ENCODE measurements at regions not wholly inside any gene's neighbourhood (a gene's known extent, or its start where the extent isn't known, plus 50 kb on each side); places are given as distances from the start of the nearest gene placed in this dataset.
A peak's percentile ranks its signal among the peaks of the same experiment; 100 is the strongest.
"Not testable (repeated sequence)": the region's sequence is repeated elsewhere in the genome, so short reads cannot be mapped to it uniquely, and the experiment has no call there.

DNA sequence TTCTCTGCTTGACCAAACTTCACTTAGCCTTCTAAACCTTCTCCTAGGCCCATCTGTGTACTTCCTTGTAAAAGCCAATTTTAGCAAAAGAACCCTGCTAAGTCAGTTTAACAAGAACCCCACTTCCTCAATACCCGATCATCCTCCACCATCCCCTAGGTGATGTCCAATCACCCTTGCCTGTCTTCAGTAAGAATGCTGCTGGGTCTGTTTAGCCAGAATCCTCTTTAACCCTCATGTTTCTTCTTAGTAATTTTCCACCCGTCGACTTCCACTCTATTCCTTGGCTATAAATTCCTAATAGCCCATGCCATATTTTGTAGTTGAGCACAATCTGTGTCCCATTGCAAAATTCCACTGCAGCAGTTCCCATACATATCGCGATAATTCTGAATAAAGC lies 780.0 kb upstream of the RAB6C start:
- H3K4me3 Mint-ChIP-seq (ENCODE audit: low read depth), result no peak overlapping the region
- TF ChIP-seq, protein P1, sequence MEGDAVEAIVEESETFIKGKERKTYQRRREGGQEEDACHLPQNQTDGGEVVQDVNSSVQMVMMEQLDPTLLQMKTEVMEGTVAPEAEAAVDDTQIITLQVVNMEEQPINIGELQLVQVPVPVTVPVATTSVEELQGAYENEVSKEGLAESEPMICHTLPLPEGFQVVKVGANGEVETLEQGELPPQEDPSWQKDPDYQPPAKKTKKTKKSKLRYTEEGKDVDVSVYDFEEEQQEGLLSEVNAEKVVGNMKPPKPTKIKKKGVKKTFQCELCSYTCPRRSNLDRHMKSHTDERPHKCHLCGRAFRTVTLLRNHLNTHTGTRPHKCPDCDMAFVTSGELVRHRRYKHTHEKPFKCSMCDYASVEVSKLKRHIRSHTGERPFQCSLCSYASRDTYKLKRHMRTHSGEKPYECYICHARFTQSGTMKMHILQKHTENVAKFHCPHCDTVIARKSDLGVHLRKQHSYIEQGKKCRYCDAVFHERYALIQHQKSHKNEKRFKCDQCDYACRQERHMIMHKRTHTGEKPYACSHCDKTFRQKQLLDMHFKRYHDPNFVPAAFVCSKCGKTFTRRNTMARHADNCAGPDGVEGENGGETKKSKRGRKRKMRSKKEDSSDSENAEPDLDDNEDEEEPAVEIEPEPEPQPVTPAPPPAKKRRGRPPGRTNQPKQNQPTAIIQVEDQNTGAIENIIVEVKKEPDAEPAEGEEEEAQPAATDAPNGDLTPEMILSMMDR (IDR thresholded peaks at IDR 0.05; ENCODE audit: unreplicated experiment), result no peak
- no peaks in the 10 kb centered on the region for H3K27me3 Mint-ChIP-seq
- H3K36me3 Mint-ChIP-seq (ENCODE audit: insufficient read depth), result no peaks in the 10 kb centered on the region
- H3K27ac Mint-ChIP-seq, result no peak overlapping the region
- H3K9me3 Mint-ChIP-seq (ENCODE audit: low read depth), result no peaks in the 10 kb centered on the region
- no peak for DNase-seq (ENCODE audit: low spot score, unreplicated experiment)
- H3K4me1 Mint-ChIP-seq (ENCODE audit: low read depth), result no peaks in the 10 kb centered on the region

DNA sequence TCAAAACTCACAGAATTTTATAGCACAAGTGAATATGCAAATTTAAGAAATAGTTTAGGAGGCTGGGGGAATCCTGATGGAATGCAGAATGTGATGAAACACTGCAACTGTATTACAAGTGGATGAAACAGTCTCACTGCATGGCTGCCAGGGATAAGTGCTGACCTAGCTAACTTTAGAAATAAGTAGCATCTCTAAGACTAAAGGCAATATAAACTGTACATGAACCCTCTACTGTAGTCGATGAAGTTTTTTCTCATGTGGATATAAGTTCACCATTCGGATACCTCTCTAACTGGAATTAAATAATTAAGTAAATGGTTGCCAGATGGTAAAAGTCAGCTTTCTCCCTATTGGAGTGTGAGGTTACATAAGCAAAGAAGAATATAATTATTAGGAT lies 777.8 kb upstream of the RAB6C start:
- peak overlapping the region; percentile 41 for H3K27ac Mint-ChIP-seq
- no peak for DNase-seq (ENCODE audit: low spot score, unreplicated experiment)
- TF ChIP-seq, protein P1 (IDR thresholded peaks at IDR 0.05; ENCODE audit: unreplicated experiment), result no peak
- H3K4me3 Mint-ChIP-seq (ENCODE audit: low read depth), result no peak overlapping the region
- H3K4me1 Mint-ChIP-seq (ENCODE audit: low read depth), result no peaks in the 10 kb centered on the region
- H3K9me3 Mint-ChIP-seq (ENCODE audit: low read depth), result no peaks in the 10 kb centered on the region
- H3K27me3 Mint-ChIP-seq, result peaks cover 2% of the 10 kb centered on the region
- no peaks in the 10 kb centered on the region for H3K36me3 Mint-ChIP-seq (ENCODE audit: insufficient read depth)

DNA sequence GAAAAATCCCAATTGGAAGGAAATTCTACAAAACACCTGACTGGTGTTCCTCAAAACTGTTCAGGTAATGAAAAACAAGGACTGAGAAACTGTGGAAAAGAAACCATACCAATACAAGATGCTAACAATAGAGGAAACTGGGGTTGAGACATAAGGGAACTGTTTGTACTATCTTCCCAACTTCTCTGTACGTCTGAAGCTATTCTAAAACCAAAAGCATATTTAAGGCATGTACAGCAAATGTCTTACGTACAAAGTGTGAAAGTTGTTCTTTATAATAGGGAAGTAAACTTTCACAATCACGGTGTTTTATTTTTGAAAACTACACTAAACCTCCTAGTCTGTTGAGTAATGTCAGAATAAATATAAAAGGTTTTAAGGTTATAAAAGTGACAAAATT lies 776.1 kb upstream of the RAB6C start:
- TF ChIP-seq, protein P1 (IDR thresholded peaks at IDR 0.05; ENCODE audit: unreplicated experiment), result no peak
- peaks cover 3% of the 10 kb centered on the region for H3K27me3 Mint-ChIP-seq
- no peaks in the 10 kb centered on the region for H3K36me3 Mint-ChIP-seq (ENCODE audit: insufficient read depth)
- H3K9me3 Mint-ChIP-seq (ENCODE audit: low read depth), result no peaks in the 10 kb centered on the region
- DNase-seq (ENCODE audit: low spot score, unreplicated experiment), result no peak
- H3K4me1 Mint-ChIP-seq (ENCODE audit: low read depth), result no peaks in the 10 kb centered on the region
- no peak overlapping the region for H3K27ac Mint-ChIP-seq
- no peak overlapping the region for H3K4me3 Mint-ChIP-seq (ENCODE audit: low read depth)

DNA sequence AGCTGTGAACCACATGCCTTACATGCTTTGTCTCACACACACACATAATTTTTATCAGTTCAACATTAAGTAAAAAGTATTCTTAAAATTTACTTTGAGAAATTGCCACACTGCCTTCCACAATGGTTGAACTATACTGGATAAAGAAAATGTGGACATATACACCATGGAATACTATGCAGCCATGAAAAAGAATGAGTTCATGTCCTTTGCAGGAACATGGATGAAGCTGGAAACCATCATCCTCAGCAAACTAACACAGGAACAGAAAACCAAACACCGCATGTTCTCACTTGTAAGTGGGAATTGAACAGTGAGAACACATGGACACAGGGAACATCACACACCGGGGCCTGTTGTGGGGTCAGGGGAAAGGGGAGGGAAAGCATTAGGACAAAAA lies 774.9 kb upstream of the RAB6C start:
- H3K9me3 Mint-ChIP-seq (ENCODE audit: low read depth); DNase-seq (ENCODE audit: low spot score, unreplicated experiment); H3K4me1 Mint-ChIP-seq (ENCODE audit: low read depth); H3K27me3 Mint-ChIP-seq; H3K27ac Mint-ChIP-seq; H3K4me3 Mint-ChIP-seq (ENCODE audit: low read depth); H3K36me3 Mint-ChIP-seq (ENCODE audit: insufficient read depth): not testable (repeated sequence)

DNA sequence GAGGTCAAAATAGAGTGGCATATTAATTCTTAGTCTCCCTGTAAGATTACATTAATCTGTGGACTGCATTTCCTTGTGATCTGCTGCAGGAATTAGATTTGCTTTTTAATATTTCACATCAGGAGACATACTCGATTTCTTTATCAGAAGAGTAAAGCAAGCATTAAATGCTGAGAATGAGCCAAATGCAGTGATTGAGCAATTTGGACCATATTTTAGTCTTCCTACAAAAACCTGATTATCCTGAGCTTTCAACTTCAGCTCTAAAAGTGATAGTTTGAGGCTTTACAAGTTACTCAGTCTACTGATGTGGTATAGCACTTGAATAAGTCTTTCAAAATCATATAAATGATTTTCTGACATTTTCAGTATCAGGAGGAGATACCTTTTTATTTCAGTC lies 774.3 kb upstream of the RAB6C start:
- Mint-ChIP-seq H3K4me3 (ENCODE audit: low read depth) (no peak overlapping the region), H3K27me3 (peaks cover 3% of the 10 kb centered on the region), H3K36me3 (ENCODE audit: insufficient read depth) (no peaks in the 10 kb centered on the region), H3K9me3 (ENCODE audit: low read depth) (no peaks in the 10 kb centered on the region), H3K27ac (no peak overlapping the region), H3K4me1 (ENCODE audit: low read depth) (peaks cover 2% of the 10 kb centered on the region)
- DNase-seq (ENCODE audit: low spot score, unreplicated experiment), result no peak
- TF ChIP-seq, protein P1 (IDR thresholded peaks at IDR 0.05; ENCODE audit: unreplicated experiment), result no peak

DNA sequence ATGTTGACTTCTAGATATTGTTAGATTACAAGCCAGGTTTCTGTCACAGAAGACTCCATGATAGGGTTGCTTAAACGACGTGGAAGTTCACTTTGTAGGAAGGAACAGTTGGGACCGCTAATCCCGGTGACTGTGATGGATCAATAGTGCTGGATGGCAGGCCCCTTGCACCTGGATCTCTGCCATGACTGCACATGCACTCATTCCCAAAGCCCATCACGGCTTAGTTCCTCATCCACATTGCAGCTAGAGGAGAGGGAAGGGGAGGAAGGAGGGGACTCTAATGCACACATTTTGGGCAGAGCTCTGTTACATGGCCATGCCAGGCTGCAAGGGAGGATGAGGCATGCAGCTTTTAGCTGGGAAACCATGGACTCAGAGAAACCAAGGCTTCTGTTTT lies 773.7 kb upstream of the RAB6C start:
- TF ChIP-seq, protein P1 (IDR thresholded peaks at IDR 0.05; ENCODE audit: unreplicated experiment), result no peak
- H3K27ac Mint-ChIP-seq, result no peak overlapping the region
- H3K36me3 Mint-ChIP-seq (ENCODE audit: insufficient read depth), result no peaks in the 10 kb centered on the region
- H3K4me1 Mint-ChIP-seq (ENCODE audit: low read depth), result peaks cover 2% of the 10 kb centered on the region
- peaks cover 3% of the 10 kb centered on the region for H3K27me3 Mint-ChIP-seq
- no peak overlapping the region for H3K4me3 Mint-ChIP-seq (ENCODE audit: low read depth)
- no peak for DNase-seq (ENCODE audit: low spot score, unreplicated experiment)
- H3K9me3 Mint-ChIP-seq (ENCODE audit: low read depth), result no peaks in the 10 kb centered on the region
